T-helper 2 cell treated with Interferon-gamma antibody and Interleukin-4, amounts not matched to agents 100 ng/mL and 5 ng/mL, for 36 hours (primary cell): ENCODE measurements at regions not wholly inside any gene's neighbourhood (a gene's known extent, or its start where the extent isn't known, plus 50 kb on each side); places are given as distances from the start of the nearest gene placed in this dataset.

Experiments used
- intact Hi-C: fragments of 100-400 bp; cut with micrococcal nuclease; formaldehyde crosslinking; loops from one replicate; pipeline ENCODE4 v1.15.1; 2023

DNA sequence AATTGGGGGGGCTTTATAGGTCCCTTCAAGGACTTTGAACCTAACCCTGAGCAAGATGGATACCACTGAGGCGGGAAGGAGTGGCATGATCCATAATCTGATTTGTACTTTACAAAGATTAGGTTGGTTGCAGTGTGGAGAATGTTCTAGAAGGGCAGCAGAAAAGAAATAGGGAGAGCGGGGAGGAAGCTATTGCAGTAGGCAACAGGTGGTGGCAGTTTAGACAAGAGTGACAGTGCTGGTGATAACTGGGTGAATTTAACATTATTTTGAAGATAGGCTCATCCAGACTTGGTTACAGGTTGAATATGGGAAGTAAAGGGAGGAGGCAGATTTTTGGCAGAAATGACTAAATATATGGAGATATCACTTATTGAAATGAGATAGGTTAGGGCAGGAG, 179.9 kb upstream of the CADM1 start:
- intact Hi-C loops, result no loop called here

GRCh38 chr11:115682888-115683287, 178.7 kb upstream of the CADM1 start:
- intact Hi-C loops, result no loop called here

- intact Hi-C loops, result no loop called here
Measured at GRCh38 chr11:115682101-115682500, 177.9 kb upstream of the CADM1 start.

GRCh38 chr11:115679945-115680344, 175.7 kb upstream of the CADM1 start:
- intact Hi-C loops, result no loop called here

- intact Hi-C loops, result no loop called here
Measured at GRCh38 chr11:115678942-115679341, 174.7 kb upstream of the CADM1 start.

- intact Hi-C loops, result no loop called here
Measured at GRCh38 chr11:115677190-115677589, 173.0 kb upstream of the CADM1 start.

DNA sequence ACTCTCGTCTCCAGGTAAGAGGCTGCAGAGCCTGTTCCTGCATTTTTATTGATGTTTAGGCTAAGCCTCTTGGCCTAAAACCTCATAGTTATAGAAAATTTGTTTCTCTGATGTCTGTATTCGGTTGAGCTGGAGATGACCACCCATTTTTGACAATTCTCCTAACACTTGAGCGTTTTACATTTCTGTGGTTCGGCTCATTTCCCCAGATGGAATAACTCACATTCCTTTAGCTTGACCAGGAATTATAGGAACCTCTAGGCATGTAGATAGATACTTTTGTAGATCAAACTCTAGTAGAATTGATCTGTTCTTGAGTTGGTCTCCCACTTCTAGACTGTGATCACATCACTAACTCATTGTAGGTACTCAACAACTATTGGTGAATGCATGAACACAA, 172.6 kb upstream of the CADM1 start:
- intact Hi-C loops, result no loop called here

- intact Hi-C loops, result no loop called here
Measured at GRCh38 chr11:115676206-115676605, 172.0 kb upstream of the CADM1 start.

DNA sequence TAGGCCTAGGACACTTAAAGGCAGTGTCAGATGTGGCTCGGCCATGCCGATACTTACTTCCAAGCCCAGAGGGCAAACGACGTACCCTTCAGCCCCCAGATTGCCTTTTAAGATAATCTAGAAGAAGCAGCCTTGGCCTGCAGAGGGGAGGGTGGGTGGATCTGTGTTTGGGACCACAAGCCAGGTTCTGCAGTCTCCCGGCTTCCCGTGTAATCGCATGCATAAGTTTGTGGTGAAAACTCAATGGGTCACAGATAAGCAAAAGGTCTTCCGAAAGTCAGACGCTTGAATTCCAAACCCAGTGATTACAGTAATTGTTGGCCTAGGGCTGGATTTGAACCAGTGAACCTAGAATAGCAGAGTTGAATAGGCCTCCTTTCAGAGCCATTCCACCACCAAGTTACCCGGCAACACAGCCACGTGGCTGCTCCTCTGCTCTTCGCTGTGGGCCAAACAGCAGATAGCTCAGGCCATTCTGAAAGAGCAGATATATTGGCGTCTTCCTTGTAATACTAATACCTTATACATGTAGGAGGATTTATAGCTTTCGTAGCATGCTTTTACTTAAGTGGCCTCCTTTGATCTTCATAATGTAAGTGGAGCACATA, 170.8 kb upstream of the CADM1 start:
- intact Hi-C loops, result no loop called here

DNA sequence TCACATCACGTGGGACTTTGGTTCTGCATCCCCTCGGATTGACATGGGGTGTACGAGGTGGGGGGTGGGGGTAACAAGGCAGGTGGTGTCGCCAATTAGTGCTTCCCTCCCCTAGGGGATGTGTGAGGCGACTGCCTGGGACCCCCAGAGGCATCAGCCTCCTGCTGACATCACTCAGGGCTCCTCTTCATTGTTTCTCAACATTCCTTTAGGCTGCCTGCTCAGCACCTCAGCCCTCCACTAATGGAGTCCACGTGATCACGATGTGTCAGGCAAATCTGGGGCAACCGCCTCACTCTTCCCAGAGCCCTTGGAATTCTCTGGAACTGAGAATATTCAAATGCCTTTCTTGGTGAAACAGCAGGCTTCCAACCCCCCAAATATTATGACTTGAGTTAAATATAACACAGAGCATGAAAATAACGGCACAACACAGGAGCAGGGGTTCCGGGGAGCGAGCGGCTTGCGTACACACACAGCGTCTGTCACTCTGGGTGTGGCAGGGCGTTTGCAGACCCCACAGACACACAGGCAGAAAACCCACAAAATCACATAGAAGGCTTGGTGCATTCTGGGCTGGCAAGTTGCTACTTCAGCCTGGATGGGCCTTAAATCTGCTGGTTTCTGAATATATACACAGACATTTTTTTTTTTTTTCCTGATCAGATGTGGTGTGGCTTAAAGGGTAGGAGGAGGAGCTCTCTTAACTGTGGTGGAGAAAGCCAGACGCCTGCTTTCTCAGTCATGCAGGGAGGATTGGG, 170.1 kb upstream of the CADM1 start:
- intact Hi-C loops, result no loop called here

- intact Hi-C loops, result no loop called here
Measured at GRCh38 chr11:115673720-115674119, 169.5 kb upstream of the CADM1 start.

- intact Hi-C loops, result no loop called here
Measured at GRCh38 chr11:115672999-115673411, 168.8 kb upstream of the CADM1 start.

- intact Hi-C loops, result no loop called here
Measured at GRCh38 chr11:115672412-115672811, 168.2 kb upstream of the CADM1 start.

- intact Hi-C loops, result no loop called here
Measured at GRCh38 chr11:115670538-115671205, 166.5 kb upstream of the CADM1 start.

- intact Hi-C loops, result no loop called here
Measured at GRCh38 chr11:115665958-115666357, 161.7 kb upstream of the CADM1 start.

- intact Hi-C loops, result no loop called here
Measured at GRCh38 chr11:115665175-115665821, 161.1 kb upstream of the CADM1 start.

GRCh38 chr11:115664313-115664712, 160.1 kb upstream of the CADM1 start:
- intact Hi-C loops, result no loop called here

- intact Hi-C loops, result no loop called here
Measured at GRCh38 chr11:115663790-115664189, 159.6 kb upstream of the CADM1 start.

GRCh38 chr11:115660030-115660805, 156.0 kb upstream of the CADM1 start:
- intact Hi-C loops, result no loop called here

DNA sequence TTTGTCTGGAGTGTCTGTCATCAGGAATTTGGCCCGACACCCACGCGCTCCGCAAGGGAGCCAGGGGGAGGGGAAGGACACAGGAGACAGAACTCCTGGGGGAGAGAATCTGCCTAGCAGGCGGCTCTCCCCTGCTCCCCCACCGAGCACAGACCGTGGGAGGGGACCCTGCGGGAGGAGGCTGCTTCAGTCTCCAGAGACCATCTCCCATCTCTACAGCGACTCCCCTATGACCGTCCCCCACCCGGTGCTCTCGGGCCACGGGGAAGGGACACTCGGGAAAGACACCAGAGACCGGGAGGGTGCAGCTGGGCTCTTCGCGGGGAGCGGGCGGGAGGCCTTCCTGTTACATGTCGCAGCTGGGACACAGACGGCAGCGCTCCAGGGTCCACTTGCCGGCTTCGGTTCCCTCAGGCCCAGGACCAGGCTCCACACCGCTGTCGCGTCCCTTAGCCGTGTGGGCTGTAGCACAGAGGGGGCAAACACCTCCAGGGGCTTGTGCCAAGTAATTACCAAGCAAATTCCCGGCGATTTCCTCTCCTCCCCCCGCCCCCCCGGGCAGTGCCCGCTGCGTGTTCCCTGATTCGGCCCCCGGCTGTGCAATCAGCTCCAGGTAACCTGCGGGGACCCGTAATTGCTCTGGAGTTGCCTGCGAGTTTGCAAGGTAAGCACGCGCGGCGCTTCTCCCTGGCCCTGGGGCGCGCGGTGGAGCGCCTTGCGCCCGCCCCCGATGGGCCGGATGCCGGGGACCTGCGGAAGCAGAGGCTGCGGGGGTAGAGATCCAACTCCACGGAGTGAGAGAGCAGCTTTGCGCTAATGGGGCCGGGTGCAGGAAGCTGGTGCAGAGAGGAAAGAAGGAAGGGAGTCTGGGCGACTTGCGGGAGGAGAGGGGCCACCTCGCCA, 155.1 kb upstream of the CADM1 start:
- intact Hi-C loops, result no loop called here
